GM21390 (cell line): ENCODE measurements at regions not wholly inside any gene's neighbourhood (a gene's known extent, or its start where the extent isn't known, plus 50 kb on each side); places are given as distances from the start of the nearest gene placed in this dataset.
"Not testable (repeated sequence)": the region's sequence is repeated elsewhere in the genome, so short reads cannot be mapped to it uniquely, and the experiment has no call there.

Experiments
- ATAC-seq: cut with Tn5 transposase; IDR thresholded peaks from one replicate; pipeline ENCODE4 v1.9.1; 2021; ENCODE audit not compliant: unreplicated experiment

- no peak for ATAC-seq
These were observed 145.1 kb upstream of the NYAP2 start for GRCh38 chr2:225254363-225254762.

GRCh38 chr2:225244933-225245332 is 154.6 kb upstream of the NYAP2 start:
- no peak for ATAC-seq

- no peak for ATAC-seq
These were observed 162.7 kb upstream of the NYAP2 start for GRCh38 chr2:225236769-225237323.

GRCh38 chr2:225233234-225233633 is 166.3 kb upstream of the NYAP2 start:
- no peak for ATAC-seq

GRCh38 chr2:225231900-225232299 is 167.6 kb upstream of the NYAP2 start:
- ATAC-seq: no peak

- ATAC-seq: not testable (repeated sequence)
These were observed 170.2 kb upstream of the NYAP2 start for GRCh38 chr2:225229346-225229745.

GRCh38 chr2:225226441-225226840 is 173.1 kb upstream of the NYAP2 start:
- ATAC-seq: no peak

GRCh38 chr2:225223301-225223700 is 176.2 kb upstream of the NYAP2 start:
- no peak for ATAC-seq

- ATAC-seq: no peak
These were observed 165.2 kb upstream of the DOCK10 start for GRCh38 chr2:225207471-225207870.

GRCh38 chr2:225207043-225207442 is 164.8 kb upstream of the DOCK10 start:
- no peak for ATAC-seq

GRCh38 chr2:225196579-225196978 is 154.3 kb upstream of the DOCK10 start:
- no peak for ATAC-seq

GRCh38 chr2:225192869-225193268 is 150.6 kb upstream of the DOCK10 start:
- ATAC-seq: no peak

GRCh38 chr2:225190987-225191386 is 148.7 kb upstream of the DOCK10 start:
- no peak for ATAC-seq

GRCh38 chr2:225184948-225185347 is 142.7 kb upstream of the DOCK10 start:
- ATAC-seq: no peak

- no peak for ATAC-seq
These were observed 139.9 kb upstream of the DOCK10 start for GRCh38 chr2:225182126-225182525.

- ATAC-seq: no peak
These were observed 134.8 kb upstream of the DOCK10 start for GRCh38 chr2:225177098-225177497.

- no peak for ATAC-seq
These were observed 131.6 kb upstream of the DOCK10 start for GRCh38 chr2:225173909-225174308.

GRCh38 chr2:225171350-225171749 is 129.1 kb upstream of the DOCK10 start:
- ATAC-seq: no peak

GRCh38 chr2:225170162-225170561 is 127.9 kb upstream of the DOCK10 start:
- no peak for ATAC-seq

- no peak for ATAC-seq
These were observed 127.1 kb upstream of the DOCK10 start for GRCh38 chr2:225169396-225169795.

GRCh38 chr2:225165052-225165451 is 122.8 kb upstream of the DOCK10 start:
- ATAC-seq: no peak

GRCh38 chr2:225164401-225165050 is 122.3 kb upstream of the DOCK10 start:
- no peak for ATAC-seq

GRCh38 chr2:225158360-225158759 is 116.1 kb upstream of the DOCK10 start:
- ATAC-seq: no peak
